GM13977 (cell line): ENCODE measurements at regions not wholly inside any gene's neighbourhood (a gene's known extent, or its start where the extent isn't known, plus 50 kb on each side); places are given as distances from the start of the nearest gene placed in this dataset.

Experiments
- DNase-seq: peaks from one replicate; pipeline ENCODE4 v3.0.0; 2012; ENCODE audit warnings: low spot score
- CTCF ChIP-seq: IDR thresholded peaks from 2 replicates; pipeline ENCODE4 v1.5.1; 2012; ENCODE audit warnings: mild to moderate bottlenecking, control low read depth; ENCODE audit not compliant: insufficient read depth; ENCODE audit errors: extremely low read depth, missing control alignments
- in situ Hi-C: fragments of 300-500 bp; cut with MboI; formaldehyde crosslinking; loops from one replicate; pipeline ENCODE4 v1.12.0; 2022; ENCODE audit warnings: low sequenced_read_pairs, low pct_unique_long_range_greater_than_20kb, mixed read lengths, inconsistent platforms; ENCODE audit not compliant: unreplicated experiment

GRCh38 chr1:88063605-88064004, 620.5 kb upstream of the PKN2 start:
- TF ChIP-seq CTCF: no peak
- in situ Hi-C loops: no loop called here
- no peak for DNase-seq

GRCh38 chr1:88068407-88068960, 615.6 kb upstream of the PKN2 start:
- in situ Hi-C loops: no loop called here
- no peak for DNase-seq
- TF ChIP-seq CTCF: no peak

- DNase-seq: no peak
- in situ Hi-C loops: no loop called here
These were observed 613.1 kb upstream of the PKN2 start for GRCh38 chr1:88070956-88071355.

GRCh38 chr1:88074661-88075060, 609.4 kb upstream of the PKN2 start:
- DNase-seq: no peak
- in situ Hi-C loops: no loop called here
- TF ChIP-seq CTCF: no peak

More at GRCh38 chr1:88070956-88071355, 613.1 kb upstream of the PKN2 start:
- TF ChIP-seq CTCF: no peak

GRCh38 chr1:88075813-88076212, 608.3 kb upstream of the PKN2 start:
- in situ Hi-C loops: no loop called here
- DNase-seq: no peak
- no peak for TF ChIP-seq CTCF

- in situ Hi-C loops: no loop called here
- no peak for DNase-seq
- TF ChIP-seq CTCF: peak; percentile 13
These were observed 605.0 kb upstream of the PKN2 start for GRCh38 chr1:88079036-88079435.

GRCh38 chr1:88080875-88081274, 603.2 kb upstream of the PKN2 start:
- no peak for TF ChIP-seq CTCF

More at GRCh38 chr1:88080875-88081274, 603.2 kb upstream of the PKN2 start:
- DNase-seq: no peak
- in situ Hi-C loops: no loop called here
